LNCaP clone FGC (cell line): ENCODE measurements at regions not wholly inside any gene's neighbourhood (a gene's known extent, or its start where the extent isn't known, plus 50 kb on each side); places are given as distances from the start of the nearest gene placed in this dataset.

Source experiments
- DNase-seq: peaks from one replicate; pipeline ENCODE4 v3.0.0-alpha.2; 2011; ENCODE audit warnings: low read depth
- H3K4me3 ChIP-seq: 2 replicates; pipeline ENCODE4 v1.5.1; 2011; ENCODE audit warnings: mild to moderate bottlenecking, low read depth, low read length, control low read depth
- TF ChIP-seq, protein P1 (sequence below): IDR thresholded peaks from 2 replicates; pipeline ENCODE4 v1.5.1; 2012; ENCODE audit warnings: mild to moderate bottlenecking; ENCODE audit not compliant: control insufficient read depth, insufficient read depth; ENCODE audit errors: extremely low read depth

DNA sequence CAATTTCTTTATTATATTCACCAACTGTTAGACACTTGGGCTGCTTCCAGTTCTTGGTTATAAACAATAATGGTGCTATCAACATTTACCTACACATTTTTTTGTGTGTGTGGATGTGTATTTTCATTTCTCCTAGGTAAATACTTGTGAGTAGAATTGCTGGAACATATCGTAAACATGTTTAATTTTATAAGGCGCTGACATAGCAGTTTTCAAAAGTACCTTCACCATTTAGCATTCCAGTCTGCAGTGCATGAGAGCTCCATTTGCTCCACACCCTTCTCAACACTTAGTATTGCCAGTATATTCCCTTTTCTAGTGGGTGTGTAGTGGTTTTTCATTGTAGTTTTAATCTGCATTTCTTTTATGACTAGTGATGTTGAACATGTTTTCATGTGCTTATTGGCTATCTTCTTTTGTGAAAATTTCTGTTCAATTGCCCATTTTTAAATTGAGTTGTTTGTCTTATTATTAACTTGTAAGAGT lies 59.6 kb upstream of the FAM204A start:
- DNase-seq: no peak
- H3K4me3 ChIP-seq: no peak overlapping the region
- TF ChIP-seq, protein P1, sequence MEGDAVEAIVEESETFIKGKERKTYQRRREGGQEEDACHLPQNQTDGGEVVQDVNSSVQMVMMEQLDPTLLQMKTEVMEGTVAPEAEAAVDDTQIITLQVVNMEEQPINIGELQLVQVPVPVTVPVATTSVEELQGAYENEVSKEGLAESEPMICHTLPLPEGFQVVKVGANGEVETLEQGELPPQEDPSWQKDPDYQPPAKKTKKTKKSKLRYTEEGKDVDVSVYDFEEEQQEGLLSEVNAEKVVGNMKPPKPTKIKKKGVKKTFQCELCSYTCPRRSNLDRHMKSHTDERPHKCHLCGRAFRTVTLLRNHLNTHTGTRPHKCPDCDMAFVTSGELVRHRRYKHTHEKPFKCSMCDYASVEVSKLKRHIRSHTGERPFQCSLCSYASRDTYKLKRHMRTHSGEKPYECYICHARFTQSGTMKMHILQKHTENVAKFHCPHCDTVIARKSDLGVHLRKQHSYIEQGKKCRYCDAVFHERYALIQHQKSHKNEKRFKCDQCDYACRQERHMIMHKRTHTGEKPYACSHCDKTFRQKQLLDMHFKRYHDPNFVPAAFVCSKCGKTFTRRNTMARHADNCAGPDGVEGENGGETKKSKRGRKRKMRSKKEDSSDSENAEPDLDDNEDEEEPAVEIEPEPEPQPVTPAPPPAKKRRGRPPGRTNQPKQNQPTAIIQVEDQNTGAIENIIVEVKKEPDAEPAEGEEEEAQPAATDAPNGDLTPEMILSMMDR: no peak

- DNase-seq: no peak
- TF ChIP-seq, protein P1: no peak
- H3K4me3 ChIP-seq: no peak overlapping the region
Measured at GRCh38 chr10:118397391-118397790, 55.3 kb upstream of the FAM204A start.

DNA sequence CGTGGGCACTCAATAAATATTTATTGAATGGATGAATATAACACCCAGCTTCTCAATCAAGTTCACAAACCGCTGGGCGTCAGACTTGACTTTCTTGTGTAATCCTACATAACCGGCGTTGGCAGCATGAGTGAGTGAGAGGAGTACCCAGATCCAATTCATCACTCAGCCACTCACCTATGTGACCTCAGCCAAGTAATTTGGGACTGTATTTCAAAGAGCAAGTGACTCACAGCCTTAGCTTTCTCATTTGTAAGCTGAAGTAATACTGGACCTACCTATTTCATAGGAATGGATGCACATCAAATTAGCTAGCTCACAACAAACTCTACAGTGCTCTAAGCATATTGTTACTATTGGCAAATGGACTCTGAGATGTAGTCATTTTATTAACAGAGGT lies 53.8 kb upstream of the FAM204A start:
- no peak for DNase-seq

DNA sequence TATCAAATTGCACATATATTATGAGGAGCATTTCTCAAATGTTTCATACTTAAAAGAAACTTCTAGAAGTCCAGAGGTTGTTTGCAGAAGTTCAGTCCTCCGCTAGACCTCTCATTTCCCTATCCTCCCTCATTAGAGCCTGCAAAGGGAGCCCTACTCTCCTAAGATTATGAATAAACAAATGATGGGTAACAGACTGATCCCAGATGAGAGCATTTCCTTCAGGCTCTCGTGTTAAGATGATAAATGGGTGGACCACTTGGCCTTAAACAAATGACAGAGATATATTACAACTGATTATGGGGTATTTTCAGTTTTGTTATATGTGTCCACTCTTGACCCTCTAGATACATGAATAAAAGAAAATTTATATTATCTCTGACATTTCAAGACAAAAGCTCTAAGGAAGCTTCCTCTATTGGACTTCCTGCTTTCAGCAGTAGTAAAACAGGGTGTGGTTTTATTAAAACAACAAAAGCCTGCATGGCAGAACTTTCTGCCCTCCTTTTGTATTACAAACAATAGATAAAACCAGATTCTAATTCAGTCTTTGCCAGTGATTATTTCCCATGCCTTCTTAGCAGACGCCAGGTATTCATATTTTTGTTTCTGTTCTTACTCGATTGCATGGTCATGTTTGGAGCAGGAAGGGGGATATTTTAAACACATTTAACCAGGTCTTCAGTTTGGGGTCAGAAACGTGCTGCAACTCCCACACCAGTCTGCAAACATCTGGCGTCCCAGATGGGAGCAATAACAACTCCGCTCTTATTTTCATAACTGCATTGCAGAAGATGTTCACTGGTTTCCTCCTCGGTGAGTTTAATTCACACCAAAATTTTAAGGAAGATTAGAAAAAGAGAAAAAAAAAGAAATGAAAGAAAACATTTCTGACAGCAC lies 52.4 kb upstream of the FAM204A start:
- H3K4me3 ChIP-seq: peak overlapping the region; percentile 9; the same call in 1 of the 2 replicates
- TF ChIP-seq, protein P1: no peak
- DNase-seq: peak; percentile 35

More for the DNA sequence above, 53.8 kb upstream of the FAM204A start:
- H3K4me3 ChIP-seq: no peak overlapping the region
- TF ChIP-seq, protein P1: no peak

DNA sequence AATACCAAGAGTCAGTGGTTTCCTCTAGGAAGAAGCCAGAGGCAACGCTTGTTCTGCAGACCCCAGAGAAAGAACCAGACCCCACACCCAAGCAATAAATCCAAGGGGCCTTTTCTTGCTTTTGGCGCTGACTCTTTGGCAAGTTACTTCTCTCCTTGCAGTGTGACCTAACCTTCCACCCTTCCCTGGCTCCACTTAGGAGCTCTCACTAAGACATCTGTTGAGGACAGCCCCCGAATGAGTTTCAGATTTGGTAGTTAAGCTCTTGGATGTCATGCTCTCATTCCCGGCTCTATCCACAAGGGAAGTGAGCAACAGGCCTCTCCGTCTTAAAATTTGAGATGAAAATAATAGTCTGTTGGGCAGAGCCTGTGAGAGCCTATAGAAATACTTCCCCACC lies 50.6 kb upstream of the FAM204A start:
- no peak overlapping the region for H3K4me3 ChIP-seq
- TF ChIP-seq, protein P1: no peak
- no peak for DNase-seq
